ENCODE measurements at regions not wholly inside any gene's neighbourhood (a gene's known extent, or its start where the extent isn't known, plus 50 kb on each side); places are given as distances from the start of the nearest gene placed in this dataset.

GRCh38 chr7:110065121-110065520, 1025.8 kb upstream of the LRRN3 start:
- TF ChIP-seq USF2 (IDR thresholded peaks at IDR 0.05; ENCODE audit: borderline replicate concordance, low read depth, low read length) (no peak), PKNOX1 (IDR thresholded peaks at IDR 0.05) (no peak), CTCF (IDR thresholded peaks at IDR 0.05 in 2 of 3, conservative IDR thresholded peaks at IDR 0.05 in 1 of 3; ENCODE audit: control insufficient read depth in 2 of 3, extremely low read depth in 1 of 3, insufficient read depth in 1 of 3, low read depth in 3 of 3, low read length in 3 of 3) (no peak), SP1 (IDR thresholded peaks at IDR 0.05; ENCODE audit: low read depth, low read length) (no peak), E4F1 (IDR thresholded peaks at IDR 0.05; ENCODE audit: borderline replicate concordance, partially characterized antibody) (no peak), ATF2 (IDR thresholded peaks at IDR 0.05; ENCODE audit: low read length) (no peak), BCL11A (IDR thresholded peaks at IDR 0.05; ENCODE audit: low read depth, low read length) (no peak), RELA (IDR thresholded peaks at IDR 0.05; ENCODE audit: borderline replicate concordance, partially characterized antibody) (no peak)
